PC-3 (cell line): ENCODE measurements at regions not wholly inside any gene's neighbourhood (a gene's known extent, or its start where the extent isn't known, plus 50 kb on each side); places are given as distances from the start of the nearest gene placed in this dataset.

Experiments used
- CTCF ChIP-seq: fragments of 300-600 bp; sonication (generic); conservative IDR thresholded peaks from 2 replicates; pipeline ENCODE4 v1.5.1; 2017; ENCODE audit warnings: antibody characterized with exemption, low read depth, mild to moderate bottlenecking, low read length
- EZH2 ChIP-seq: fragments of 300-600 bp; sonication (generic); IDR thresholded peaks from one replicate; pipeline ENCODE4 v1.6.1; 2017; ENCODE audit warnings: antibody characterized with exemption, mild to moderate bottlenecking, low read length; ENCODE audit not compliant: unreplicated experiment
- EZH2phosphoT487 ChIP-seq: fragments of 300-600 bp; sonication (generic); IDR thresholded peaks from 2 replicates; pipeline ENCODE4 v1.6.1; 2018; ENCODE audit warnings: mild to moderate bottlenecking, antibody characterized with exemption, low read length, borderline replicate concordance

- TF ChIP-seq CTCF (no peak), EZH2 (no peak), EZH2phosphoT487 (no peak)
Measured at GRCh38 chr14:101628975-101629374, 67.7 kb downstream of the DIO3 start.
